RWPE1 (cell line): ENCODE measurements at regions not wholly inside any gene's neighbourhood (a gene's known extent, or its start where the extent isn't known, plus 50 kb on each side); places are given as distances from the start of the nearest gene placed in this dataset.

Source experiments
- CTCF ChIA-PET: fragments of 350-600 bp; sonication (Branson Sonifier 250); formaldehyde crosslinking; extraction: SDS; loops from one replicate; lab custom pipeline; 2021; lab: Yijun Ruan, JAX
- POLR2A ChIA-PET: fragments of 400-600 bp; formaldehyde crosslinking; extraction: SDS; loops from one replicate; lab custom pipeline; 2020; ENCODE audit warnings: antibody characterized with exemption; ENCODE audit not compliant: low non-redundant PET; lab: Yijun Ruan, JAX
- DNase-seq: peaks from one replicate; pipeline ENCODE4 v3.0.0; 2012; ENCODE audit warnings: low spot score
- H3K27ac ChIP-seq: fragments of 450-650 bp; 2 replicates; pipeline ENCODE4 v1.5.1; 2017
- TF ChIP-seq, protein P1 (sequence below): fragments of 450-650 bp; conservative IDR thresholded peaks from 2 replicates; pipeline ENCODE4 v1.5.1; 2017; ENCODE audit warnings: low read depth, mild to moderate bottlenecking

DNA sequence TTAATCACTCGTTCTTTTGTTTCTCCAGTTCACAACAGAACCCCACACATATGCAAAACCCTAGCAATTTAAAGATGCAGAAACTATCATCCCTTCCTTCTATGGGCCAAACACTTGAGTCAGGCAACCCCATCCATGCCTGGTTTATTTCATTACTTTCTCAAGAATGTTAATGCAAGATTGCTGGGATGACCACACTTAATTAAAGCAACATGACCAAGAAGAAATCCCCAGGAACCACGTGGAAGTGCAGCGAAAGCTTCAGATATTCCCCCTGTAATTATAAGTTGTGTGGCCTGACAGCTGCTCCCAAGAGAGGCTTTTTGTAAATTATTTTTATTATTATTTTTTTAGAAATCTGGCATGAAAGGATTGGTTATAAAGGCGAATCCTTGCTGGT is 246.2 kb upstream of the ID2 start:
- ChIA-PET CTCF (no interaction called here), POLR2A (no interaction called here)
- DNase-seq, result no peak
- H3K27ac ChIP-seq, result no peak overlapping the region
- TF ChIP-seq, protein P1, sequence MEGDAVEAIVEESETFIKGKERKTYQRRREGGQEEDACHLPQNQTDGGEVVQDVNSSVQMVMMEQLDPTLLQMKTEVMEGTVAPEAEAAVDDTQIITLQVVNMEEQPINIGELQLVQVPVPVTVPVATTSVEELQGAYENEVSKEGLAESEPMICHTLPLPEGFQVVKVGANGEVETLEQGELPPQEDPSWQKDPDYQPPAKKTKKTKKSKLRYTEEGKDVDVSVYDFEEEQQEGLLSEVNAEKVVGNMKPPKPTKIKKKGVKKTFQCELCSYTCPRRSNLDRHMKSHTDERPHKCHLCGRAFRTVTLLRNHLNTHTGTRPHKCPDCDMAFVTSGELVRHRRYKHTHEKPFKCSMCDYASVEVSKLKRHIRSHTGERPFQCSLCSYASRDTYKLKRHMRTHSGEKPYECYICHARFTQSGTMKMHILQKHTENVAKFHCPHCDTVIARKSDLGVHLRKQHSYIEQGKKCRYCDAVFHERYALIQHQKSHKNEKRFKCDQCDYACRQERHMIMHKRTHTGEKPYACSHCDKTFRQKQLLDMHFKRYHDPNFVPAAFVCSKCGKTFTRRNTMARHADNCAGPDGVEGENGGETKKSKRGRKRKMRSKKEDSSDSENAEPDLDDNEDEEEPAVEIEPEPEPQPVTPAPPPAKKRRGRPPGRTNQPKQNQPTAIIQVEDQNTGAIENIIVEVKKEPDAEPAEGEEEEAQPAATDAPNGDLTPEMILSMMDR, result no peak

GRCh38 chr2:8436585-8436984 is 245.3 kb upstream of the ID2 start:
- POLR2A ChIA-PET, result no interaction called here
- TF ChIP-seq, protein P1, result no peak
- CTCF ChIA-PET, result interaction anchor here (0.7 kb wide), 1 partner anchor 53 kb away, joined by 4 read pairs; no protein-coding TSS in a partner anchor

GRCh38 chr2:8437228-8437948 is 244.5 kb upstream of the ID2 start:
- POLR2A ChIA-PET, result no interaction called here
- H3K27ac ChIP-seq, result no peak overlapping the region
- TF ChIP-seq, protein P1, result no peak
- no peak for DNase-seq
- CTCF ChIA-PET, result no interaction called here

More at GRCh38 chr2:8436585-8436984, 245.3 kb upstream of the ID2 start:
- DNase-seq, result no peak
- no peak overlapping the region for H3K27ac ChIP-seq

DNA sequence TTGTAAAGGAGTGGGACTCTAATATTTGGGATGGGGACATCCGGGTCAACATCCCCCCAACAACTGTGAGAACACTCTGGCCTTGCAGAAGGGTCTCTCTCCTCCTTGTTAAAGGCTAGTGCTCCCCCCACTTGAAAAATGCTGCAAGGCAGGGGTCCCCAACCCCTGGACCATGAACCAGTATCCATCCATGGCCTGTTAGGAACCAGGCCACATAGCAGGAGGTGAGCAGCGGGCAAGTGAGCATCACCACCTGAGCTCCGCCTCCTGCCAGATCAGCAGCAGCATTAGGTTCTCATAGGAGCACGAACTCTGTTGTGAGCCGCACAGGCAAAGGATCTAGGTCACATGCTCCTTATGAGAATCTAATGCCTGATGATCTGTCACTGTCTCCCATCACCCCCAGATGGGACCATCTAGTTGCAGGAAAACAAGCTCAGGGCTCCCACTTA is 243.9 kb upstream of the ID2 start:
- H3K27ac ChIP-seq, result no peak overlapping the region
- ChIA-PET POLR2A (no interaction called here), CTCF (no interaction called here)
- TF ChIP-seq, protein P1, result no peak
- no peak for DNase-seq

GRCh38 chr2:8438476-8438875 is 243.4 kb upstream of the ID2 start:
- H3K27ac ChIP-seq, result no peak overlapping the region
- TF ChIP-seq, protein P1, result no peak
- ChIA-PET POLR2A (no interaction called here), CTCF (no interaction called here)
- no peak for DNase-seq

DNA sequence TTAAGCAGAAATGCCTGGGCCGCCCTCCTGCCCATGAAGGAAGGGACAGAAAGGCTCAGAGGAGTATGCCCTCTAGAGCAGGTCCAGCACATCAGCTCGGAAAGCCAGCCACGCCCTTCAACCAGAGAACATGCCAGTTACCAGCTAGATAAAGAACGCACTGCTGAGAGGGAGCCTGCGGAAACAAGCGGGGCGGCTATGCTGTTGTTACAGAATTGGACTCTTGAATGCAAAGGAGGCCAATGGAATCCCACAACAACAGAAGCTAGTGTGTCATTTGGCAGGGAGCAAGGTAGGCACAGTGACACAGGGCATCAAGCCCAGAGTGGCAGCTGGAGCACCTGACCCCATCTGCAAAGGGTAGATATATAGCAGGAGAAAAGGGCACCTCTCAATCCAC is 242.9 kb upstream of the ID2 start:
- no peak overlapping the region for H3K27ac ChIP-seq
- POLR2A ChIA-PET, result no interaction called here
- TF ChIP-seq, protein P1, result no peak
- DNase-seq, result no peak
- CTCF ChIA-PET, result no interaction called here
